Endodermal cell (in vitro differentiated cells): ENCODE measurements at regions not wholly inside any gene's neighbourhood (a gene's known extent, or its start where the extent isn't known, plus 50 kb on each side); places are given as distances from the start of the nearest gene placed in this dataset.

Experiments used
- DNase-seq: peaks from one replicate; pipeline ENCODE4 v3.0.0-alpha.2; 2017
- H3K27ac ChIP-seq: 2 replicates; pipeline ENCODE4 v1.5.1; 2013; ENCODE audit warnings: mild to moderate bottlenecking, low read depth, low read length, moderate library complexity
- H3K27me3 ChIP-seq: 2 replicates; pipeline ENCODE4 v1.6.1; 2013; ENCODE audit warnings: mild to moderate bottlenecking, low read length, moderate library complexity; ENCODE audit not compliant: insufficient read depth, control insufficient read depth, poor library complexity, severe bottlenecking
- H3K36me3 ChIP-seq: 2 replicates; pipeline ENCODE4 v1.7.0; 2013; ENCODE audit warnings: mild to moderate bottlenecking, low read length, moderate library complexity; ENCODE audit not compliant: control insufficient read depth, insufficient read depth
- H3K4me1 ChIP-seq: one replicate; pipeline ENCODE4 v1.7.0; 2013; ENCODE audit warnings: low read length; ENCODE audit not compliant: control insufficient read depth, insufficient read depth
- H3K4me3 ChIP-seq: 2 replicates; pipeline ENCODE4 v1.5.1; 2013; ENCODE audit warnings: mild to moderate bottlenecking, low read length, moderate library complexity
- H3K9ac ChIP-seq: 2 replicates; pipeline ENCODE4 v1.6.1; 2013; ENCODE audit warnings: mild to moderate bottlenecking, low read length, moderate library complexity; ENCODE audit not compliant: poor library complexity, severe bottlenecking; ENCODE audit errors: extremely low read depth
- H3K9me3 ChIP-seq: 2 replicates; pipeline ENCODE4 v1.6.1; 2013; ENCODE audit warnings: mild to moderate bottlenecking, low read length, moderate library complexity; ENCODE audit not compliant: control insufficient read depth
- H3K27ac Mint-ChIP-seq: 2 replicates; pipeline ENCODE4 v1.8.0; 2020; ENCODE audit warnings: mixed read lengths
- H3K27me3 Mint-ChIP-seq: 2 replicates; pipeline ENCODE4 v1.8.0; 2021; ENCODE audit warnings: mild to moderate bottlenecking, mixed read lengths; ENCODE audit not compliant: insufficient read depth
- H3K36me3 Mint-ChIP-seq: 2 replicates; pipeline ENCODE4 v1.8.0; 2020; ENCODE audit warnings: low read depth, mixed read lengths
- H3K4me1 Mint-ChIP-seq: 2 replicates; pipeline ENCODE4 v1.8.0; 2020; ENCODE audit warnings: mixed read lengths
- H3K4me3 Mint-ChIP-seq: 2 replicates; pipeline ENCODE4 v1.8.0; 2020; ENCODE audit warnings: mild to moderate bottlenecking, moderate library complexity, mixed read lengths
- H3K9me3 Mint-ChIP-seq: 2 replicates; pipeline ENCODE4 v1.8.0; 2020; ENCODE audit warnings: mild to moderate bottlenecking, mixed read lengths
- WGBS, 2 experiments: methylation state at CpG; one replicate each; pipeline versions ENCODE4 v1.1.5 to v1.1.7; 2013; ENCODE audit warnings: missing lambda C conversion rate in 2 of 2, mixed read lengths in 1 of 2; ENCODE audit not compliant: insufficient coverage in 1 of 2, insufficient read length in 1 of 2; 5-methylcytosine and 5-hydroxymethylcytosine counted together
- TF ChIP-seq, protein P1 (sequence below): fragments of 200-600 bp; sonication (generic); conservative IDR thresholded peaks from 2 replicates; pipeline ENCODE4 v1.5.0; 2021; ENCODE audit warnings: antibody characterized with exemption, mild to moderate bottlenecking

DNA sequence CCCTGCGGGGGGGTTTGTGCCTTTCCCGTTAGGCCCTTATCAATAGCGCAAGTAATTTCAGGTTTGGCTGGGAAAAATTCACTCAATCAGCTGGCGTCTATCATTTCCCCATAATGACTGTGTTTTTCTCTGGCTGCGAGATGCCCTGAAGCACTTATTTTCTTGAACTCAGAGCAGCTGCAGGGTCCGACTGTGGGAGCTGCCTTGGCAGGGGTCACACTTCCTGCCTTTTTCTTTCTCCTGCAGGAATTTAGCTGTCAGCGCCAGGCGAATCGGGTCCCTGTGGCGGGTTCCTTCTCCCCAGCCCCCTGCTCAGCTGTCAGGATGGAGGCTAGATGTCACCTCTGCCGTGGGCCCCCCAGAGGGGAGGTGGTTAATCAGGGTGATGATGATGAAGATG, 81.3 kb upstream of the HPCAL1 start:
- Mint-ChIP-seq H3K4me1 (peaks cover 5% of the 10 kb centered on the region), H3K27me3 (no peaks in the 10 kb centered on the region), H3K36me3 (no peaks in the 10 kb centered on the region), H3K9me3 (no peaks in the 10 kb centered on the region), H3K4me3 (no peak overlapping the region), H3K27ac (no peak overlapping the region)
- Histone ChIP-seq H3K4me1 (no peaks in the 10 kb centered on the region), H3K9ac (no peak overlapping the region), H3K9me3 (no peaks in the 10 kb centered on the region), H3K36me3 (no peaks in the 10 kb centered on the region), H3K27me3 (no peaks in the 10 kb centered on the region), H3K4me3 (no peak overlapping the region), H3K27ac (no peak overlapping the region)
- DNase-seq, result no peak
- TF ChIP-seq, protein P1, sequence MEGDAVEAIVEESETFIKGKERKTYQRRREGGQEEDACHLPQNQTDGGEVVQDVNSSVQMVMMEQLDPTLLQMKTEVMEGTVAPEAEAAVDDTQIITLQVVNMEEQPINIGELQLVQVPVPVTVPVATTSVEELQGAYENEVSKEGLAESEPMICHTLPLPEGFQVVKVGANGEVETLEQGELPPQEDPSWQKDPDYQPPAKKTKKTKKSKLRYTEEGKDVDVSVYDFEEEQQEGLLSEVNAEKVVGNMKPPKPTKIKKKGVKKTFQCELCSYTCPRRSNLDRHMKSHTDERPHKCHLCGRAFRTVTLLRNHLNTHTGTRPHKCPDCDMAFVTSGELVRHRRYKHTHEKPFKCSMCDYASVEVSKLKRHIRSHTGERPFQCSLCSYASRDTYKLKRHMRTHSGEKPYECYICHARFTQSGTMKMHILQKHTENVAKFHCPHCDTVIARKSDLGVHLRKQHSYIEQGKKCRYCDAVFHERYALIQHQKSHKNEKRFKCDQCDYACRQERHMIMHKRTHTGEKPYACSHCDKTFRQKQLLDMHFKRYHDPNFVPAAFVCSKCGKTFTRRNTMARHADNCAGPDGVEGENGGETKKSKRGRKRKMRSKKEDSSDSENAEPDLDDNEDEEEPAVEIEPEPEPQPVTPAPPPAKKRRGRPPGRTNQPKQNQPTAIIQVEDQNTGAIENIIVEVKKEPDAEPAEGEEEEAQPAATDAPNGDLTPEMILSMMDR, result no peak
- WGBS, 2 experiments, result 91 to 94% methylated on average over 6 to 11 of the region's 11 CpGs

DNA sequence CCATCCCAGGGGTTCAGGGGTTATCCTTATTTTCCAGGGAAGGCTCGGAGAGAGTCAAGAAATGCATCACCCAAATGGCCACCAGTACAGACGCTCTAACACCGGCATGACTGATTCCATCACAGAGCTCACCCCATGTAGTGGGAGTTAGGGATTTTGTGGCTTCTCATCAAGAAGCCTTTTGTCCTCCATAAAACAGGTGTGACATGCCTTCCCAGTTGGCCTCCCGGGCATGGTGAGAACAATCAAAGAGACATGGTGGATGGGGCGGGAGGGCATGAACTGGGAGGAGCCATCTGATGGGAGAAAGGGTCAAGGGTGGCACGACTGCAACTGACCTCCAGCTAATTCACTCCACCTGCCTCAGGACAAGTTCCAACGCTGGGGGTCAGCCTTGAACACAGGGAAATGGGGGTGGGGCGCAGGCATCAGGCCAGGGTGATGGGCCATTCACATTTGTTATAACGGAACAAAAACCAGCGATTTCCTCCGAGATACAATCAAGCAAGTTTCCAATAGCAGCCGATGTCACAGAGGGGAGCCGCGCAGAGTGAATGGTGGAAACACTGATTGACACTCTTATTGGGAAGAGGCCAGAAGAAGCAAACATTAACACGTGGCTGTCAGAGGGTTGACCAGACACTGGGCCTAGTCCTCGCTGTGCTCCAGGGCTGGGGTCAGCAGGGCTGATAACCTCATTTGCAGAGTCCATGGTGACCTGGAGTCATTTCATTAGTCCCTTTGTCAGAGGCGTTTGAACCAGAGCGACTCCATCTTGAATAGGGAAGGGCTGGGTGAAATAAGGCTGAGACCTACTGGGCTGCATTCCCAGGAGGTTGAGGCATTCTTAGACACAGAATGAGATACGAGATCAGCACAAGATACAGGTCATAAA, 80.5 kb upstream of the HPCAL1 start:
- Histone ChIP-seq H3K36me3 (no peaks in the 10 kb centered on the region), H3K27ac (no peak overlapping the region), H3K9me3 (no peaks in the 10 kb centered on the region), H3K4me3 (no peak overlapping the region), H3K27me3 (no peaks in the 10 kb centered on the region), H3K9ac (no peak overlapping the region), H3K4me1 (no peaks in the 10 kb centered on the region)
- Mint-ChIP-seq H3K36me3 (no peaks in the 10 kb centered on the region), H3K9me3 (no peaks in the 10 kb centered on the region), H3K27me3 (no peaks in the 10 kb centered on the region), H3K4me1 (peaks cover 5% of the 10 kb centered on the region), H3K27ac (no peak overlapping the region), H3K4me3 (no peak overlapping the region)
- whole genome bisulfite sequencing, 2 experiments, result 87 to 90% methylated on average over 17 to 19 of the region's 19 CpGs
- no peak for DNase-seq
- TF ChIP-seq, protein P1, result no peak

DNA sequence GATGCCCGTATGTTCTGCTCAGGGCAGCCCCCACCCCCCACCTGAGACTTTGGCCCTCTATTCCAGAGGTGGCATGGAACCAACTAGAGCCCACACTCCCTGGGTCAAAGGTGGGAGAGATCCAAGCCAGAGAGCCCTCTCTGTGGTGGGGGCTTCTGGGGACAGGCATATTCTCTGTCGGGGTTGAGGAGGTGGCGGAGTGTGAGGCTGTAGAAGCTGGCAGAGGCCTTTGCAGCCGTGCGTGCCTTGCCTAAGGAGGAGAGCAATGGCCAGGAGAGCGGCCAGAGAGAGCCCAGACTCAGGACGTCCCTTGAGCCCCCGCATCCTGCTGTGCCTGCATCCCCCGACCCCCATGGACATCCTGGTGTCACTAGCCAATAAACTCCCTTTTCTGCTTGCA, 79.2 kb upstream of the HPCAL1 start:
- Histone ChIP-seq H3K27ac (no peak overlapping the region), H3K4me3 (no peak overlapping the region), H3K27me3 (no peaks in the 10 kb centered on the region), H3K9ac (no peak overlapping the region), H3K9me3 (no peaks in the 10 kb centered on the region), H3K4me1 (peaks cover 7% of the 10 kb centered on the region), H3K36me3 (no peaks in the 10 kb centered on the region)
- Mint-ChIP-seq H3K27me3 (no peaks in the 10 kb centered on the region), H3K4me1 (peaks cover 9% of the 10 kb centered on the region), H3K27ac (no peak overlapping the region), H3K4me3 (no peak overlapping the region), H3K9me3 (no peaks in the 10 kb centered on the region), H3K36me3 (no peaks in the 10 kb centered on the region)
- TF ChIP-seq, protein P1, result no peak
- no peak for DNase-seq
- WGBS, 2 experiments, result 87 to 91% methylated on average over 4 to 9 of the region's 9 CpGs
